ENCODE measurements at regions not wholly inside any gene's neighbourhood (a gene's known extent, or its start where the extent isn't known, plus 50 kb on each side); places are given as distances from the start of the nearest gene placed in this dataset.

GRCh38 chr5:118761814-118762213 is 226.5 kb downstream of the DTWD2 start:
- CTCF ChIA-PET = interaction anchor here (1.0 to 1.3 kb wide), 2 partner anchors 12 to 18 kb away, joined by 3 to 4 read pairs; no protein-coding TSS in a partner anchor
- DNase-seq (ENCODE audit: extremely low spot score) = no peak
- POLR2A ChIA-PET = no interaction called here
- TF ChIP-seq CTCF (IDR thresholded peaks at IDR 0.05; ENCODE audit: control extremely low read depth, extremely low read depth, low read depth, missing control alignments) = no peak

- DNase-seq (ENCODE audit: extremely low spot score) = no peak
- TF ChIP-seq CTCF (IDR thresholded peaks at IDR 0.05; ENCODE audit: control extremely low read depth, extremely low read depth, low read depth, missing control alignments) = no peak
- ChIA-PET CTCF (interaction anchor here (1.2 kb wide), 1 partner anchor 39 kb away, joined by 3 read pairs; no protein-coding TSS in a partner anchor), POLR2A (no interaction called here)
Measured at GRCh38 chr5:118752969-118753368, 235.4 kb downstream of the DTWD2 start.

- CTCF ChIA-PET = no interaction called here
- no peak for DNase-seq (ENCODE audit: extremely low spot score)
- POLR2A ChIA-PET = no interaction called here
- TF ChIP-seq CTCF (IDR thresholded peaks at IDR 0.05; ENCODE audit: control extremely low read depth, extremely low read depth, low read depth, missing control alignments) = no peak
Measured at GRCh38 chr5:118736396-118736795, 252.0 kb downstream of the DTWD2 start.

GRCh38 chr5:118733394-118733793 is 255.0 kb downstream of the DTWD2 start:
- DNase-seq (ENCODE audit: extremely low spot score) = no peak
- ChIA-PET POLR2A (no interaction called here), CTCF (no interaction called here)
- TF ChIP-seq CTCF (IDR thresholded peaks at IDR 0.05; ENCODE audit: control extremely low read depth, extremely low read depth, low read depth, missing control alignments) = no peak

GRCh38 chr5:118728191-118728590 is 260.2 kb downstream of the DTWD2 start:
- no peak for TF ChIP-seq CTCF (IDR thresholded peaks at IDR 0.05; ENCODE audit: control extremely low read depth, extremely low read depth, low read depth, missing control alignments)

GRCh38 chr5:118726891-118727290 is 261.5 kb downstream of the DTWD2 start:
- no peak for DNase-seq (ENCODE audit: extremely low spot score)
- POLR2A ChIA-PET = no interaction called here
- no peak for TF ChIP-seq CTCF (IDR thresholded peaks at IDR 0.05; ENCODE audit: control extremely low read depth, extremely low read depth, low read depth, missing control alignments)
- CTCF ChIA-PET = no interaction called here

More at GRCh38 chr5:118728191-118728590, 260.2 kb downstream of the DTWD2 start:
- POLR2A ChIA-PET = no interaction called here
- no peak for DNase-seq (ENCODE audit: extremely low spot score)
- CTCF ChIA-PET = interaction anchor here (1.0 kb wide), 1 partner anchor 11 kb away, joined by 4 read pairs; no protein-coding TSS in a partner anchor

GRCh38 chr5:118723021-118723338 is 265.4 kb downstream of the DTWD2 start:
- DNase-seq (ENCODE audit: extremely low spot score) = no peak
- CTCF ChIA-PET = no interaction called here
- no peak for TF ChIP-seq CTCF (IDR thresholded peaks at IDR 0.05; ENCODE audit: control extremely low read depth, extremely low read depth, low read depth, missing control alignments)
- POLR2A ChIA-PET = no interaction called here
